ENCODE measurements at regions not wholly inside any gene's neighbourhood (a gene's known extent, or its start where the extent isn't known, plus 50 kb on each side); places are given as distances from the start of the nearest gene placed in this dataset.
A peak's percentile ranks its signal among the peaks of the same experiment; 100 is the strongest.

DNA sequence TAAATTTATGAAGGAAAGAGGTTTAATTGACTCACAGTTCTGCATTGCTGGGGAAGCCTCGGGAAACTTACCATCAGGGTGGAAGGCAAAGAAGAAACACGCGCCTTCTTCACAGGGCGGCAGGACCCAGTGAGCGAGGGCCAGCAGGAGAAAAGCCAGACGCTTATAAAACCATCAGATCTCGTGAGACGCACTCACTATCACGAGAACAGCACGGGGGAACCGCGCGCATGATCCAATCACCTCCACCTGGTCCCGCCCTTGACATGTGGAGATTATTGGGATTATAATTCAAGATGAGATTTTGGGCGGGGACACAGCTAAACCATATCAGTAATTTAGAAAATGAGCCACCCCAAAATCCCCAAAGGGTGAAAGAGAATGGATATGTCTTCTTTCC lies 187.1 kb downstream of the RAP2A start:
- TF ChIP-seq, protein P1, sequence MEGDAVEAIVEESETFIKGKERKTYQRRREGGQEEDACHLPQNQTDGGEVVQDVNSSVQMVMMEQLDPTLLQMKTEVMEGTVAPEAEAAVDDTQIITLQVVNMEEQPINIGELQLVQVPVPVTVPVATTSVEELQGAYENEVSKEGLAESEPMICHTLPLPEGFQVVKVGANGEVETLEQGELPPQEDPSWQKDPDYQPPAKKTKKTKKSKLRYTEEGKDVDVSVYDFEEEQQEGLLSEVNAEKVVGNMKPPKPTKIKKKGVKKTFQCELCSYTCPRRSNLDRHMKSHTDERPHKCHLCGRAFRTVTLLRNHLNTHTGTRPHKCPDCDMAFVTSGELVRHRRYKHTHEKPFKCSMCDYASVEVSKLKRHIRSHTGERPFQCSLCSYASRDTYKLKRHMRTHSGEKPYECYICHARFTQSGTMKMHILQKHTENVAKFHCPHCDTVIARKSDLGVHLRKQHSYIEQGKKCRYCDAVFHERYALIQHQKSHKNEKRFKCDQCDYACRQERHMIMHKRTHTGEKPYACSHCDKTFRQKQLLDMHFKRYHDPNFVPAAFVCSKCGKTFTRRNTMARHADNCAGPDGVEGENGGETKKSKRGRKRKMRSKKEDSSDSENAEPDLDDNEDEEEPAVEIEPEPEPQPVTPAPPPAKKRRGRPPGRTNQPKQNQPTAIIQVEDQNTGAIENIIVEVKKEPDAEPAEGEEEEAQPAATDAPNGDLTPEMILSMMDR (IDR thresholded peaks at IDR 0.05; ENCODE audit: insufficient read depth, low read depth, low read length, missing control alignments), result no peak
- H3K4me3 ChIP-seq (ENCODE audit: low read length), result no peak overlapping the region
- no peak for DNase-seq (ENCODE audit: low read depth)

DNA sequence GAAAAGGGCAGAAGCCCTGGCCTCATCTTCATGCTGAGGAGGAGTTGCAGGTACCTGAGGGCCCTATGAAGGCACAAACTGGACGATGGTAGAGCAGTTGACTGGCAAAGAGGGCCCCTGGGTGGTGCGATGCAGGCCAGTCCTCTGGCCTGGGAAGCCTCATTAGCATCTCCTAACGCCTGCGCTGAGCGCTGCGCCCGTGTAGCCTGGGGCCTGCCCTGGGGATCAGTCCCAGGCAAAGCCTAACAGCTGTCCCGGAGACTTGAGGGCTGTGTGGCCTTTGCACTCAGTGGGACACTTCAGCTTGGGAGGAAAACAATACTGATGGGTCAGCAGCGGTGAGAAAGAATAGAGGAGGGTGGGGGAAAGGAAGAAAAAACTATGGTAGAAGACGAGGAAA lies 187.7 kb downstream of the RAP2A start:
- H3K4me3 ChIP-seq (ENCODE audit: low read length), result no peak overlapping the region
- DNase-seq (ENCODE audit: low read depth), result no peak
- TF ChIP-seq, protein P1 (IDR thresholded peaks at IDR 0.05; ENCODE audit: insufficient read depth, low read depth, low read length, missing control alignments), result no peak

DNA sequence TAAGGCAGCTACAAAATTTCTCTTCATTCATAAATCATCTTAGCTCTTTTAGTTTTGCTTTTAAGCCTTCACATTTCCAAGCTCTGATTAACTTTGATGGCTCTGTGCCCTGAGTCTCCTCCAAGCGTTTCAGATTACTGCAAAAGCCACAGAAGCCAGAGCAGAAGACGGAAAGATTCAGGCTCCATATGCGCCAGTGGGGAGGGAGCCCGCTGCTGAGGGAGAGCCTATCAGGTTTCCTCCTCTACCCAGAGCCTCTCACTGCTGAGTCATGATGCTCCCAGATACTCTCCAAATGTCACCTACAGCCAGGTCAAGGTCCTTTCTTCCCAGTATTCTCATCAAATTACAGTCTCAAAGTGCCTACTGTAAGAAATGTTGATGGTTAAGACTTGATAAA lies 193.6 kb downstream of the RAP2A start:
- TF ChIP-seq, protein P1 (IDR thresholded peaks at IDR 0.05; ENCODE audit: insufficient read depth, low read depth, low read length, missing control alignments), result no peak
- H3K4me3 ChIP-seq (ENCODE audit: low read length), result no peak overlapping the region
- DNase-seq (ENCODE audit: low read depth), result peak; percentile 51

DNA sequence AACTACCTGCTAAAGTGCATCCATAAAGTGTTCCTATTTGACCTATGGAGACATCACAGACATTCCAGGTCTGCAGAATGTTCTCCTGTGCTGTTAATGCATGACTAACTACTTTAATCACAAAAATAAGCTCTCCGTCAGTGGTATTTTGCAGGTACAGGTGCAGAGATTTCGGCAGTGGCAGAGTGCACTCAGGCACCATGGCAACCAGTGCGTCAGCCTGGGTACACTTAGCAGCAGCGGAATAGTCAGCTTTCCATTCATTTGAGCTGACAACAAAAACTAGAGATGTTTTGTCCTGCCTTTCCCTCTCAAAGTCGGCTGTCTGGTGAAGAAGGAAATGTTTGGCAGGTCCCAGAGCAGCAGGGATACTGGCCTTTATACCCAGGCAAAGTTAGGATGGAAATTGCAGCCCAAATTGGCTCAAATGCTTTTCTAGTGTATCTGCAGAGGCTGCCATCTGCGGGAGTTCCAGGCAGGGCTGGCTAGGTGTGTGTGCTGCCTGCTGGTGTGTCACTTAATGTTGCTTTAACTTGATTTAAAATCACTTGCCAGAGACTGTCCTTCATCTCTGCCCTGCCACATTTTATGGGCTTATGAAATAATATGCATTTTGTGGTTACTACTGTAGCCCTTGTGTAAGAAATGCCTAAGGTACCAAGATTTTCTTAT lies 195.8 kb downstream of the RAP2A start:
- TF ChIP-seq, protein P1 (IDR thresholded peaks at IDR 0.05; ENCODE audit: insufficient read depth, low read depth, low read length, missing control alignments), result no peak
- H3K4me3 ChIP-seq (ENCODE audit: low read length), result no peak overlapping the region
- DNase-seq (ENCODE audit: low read depth), result no peak

DNA sequence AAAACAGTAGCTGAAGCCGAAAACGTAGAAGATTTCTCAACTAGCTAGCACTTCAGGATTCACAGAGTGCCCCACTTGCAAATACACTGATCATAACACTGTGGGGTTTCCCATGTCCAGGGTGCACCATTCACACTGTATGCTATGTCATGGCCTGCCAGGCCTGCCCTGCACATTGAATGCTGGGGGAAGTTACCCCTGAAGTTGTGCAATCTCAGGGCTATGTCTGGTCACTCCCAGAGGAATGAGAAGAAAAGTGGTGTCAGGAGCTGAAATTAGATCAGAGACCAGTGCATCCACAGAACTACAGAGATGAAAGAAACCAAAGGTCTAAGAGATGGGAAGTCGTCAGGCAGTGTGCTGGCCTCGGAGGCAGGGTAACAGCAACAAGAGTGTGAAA lies 196.8 kb downstream of the RAP2A start:
- no peak for DNase-seq (ENCODE audit: low read depth)
- TF ChIP-seq, protein P1 (IDR thresholded peaks at IDR 0.05; ENCODE audit: insufficient read depth, low read depth, low read length, missing control alignments), result no peak
- no peak overlapping the region for H3K4me3 ChIP-seq (ENCODE audit: low read length)

DNA sequence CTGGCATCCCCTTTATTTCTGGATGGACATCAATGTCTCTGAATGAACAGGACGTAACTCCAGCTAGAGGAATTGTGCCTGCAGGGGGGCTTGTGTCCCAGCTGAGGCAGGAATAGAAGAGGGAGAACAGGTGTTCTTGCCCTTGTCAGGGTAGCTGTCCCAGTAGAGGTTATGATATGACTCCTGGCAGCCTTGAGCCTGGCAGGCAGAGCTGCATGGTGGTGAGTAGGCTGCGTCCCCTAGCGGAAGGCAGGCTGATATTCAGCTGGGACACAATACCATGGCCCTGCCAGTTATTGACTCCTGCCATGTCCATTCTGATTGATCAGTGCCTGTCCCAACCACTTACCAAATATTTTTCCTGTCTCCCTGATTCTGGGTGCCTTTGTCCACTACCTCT lies 197.2 kb downstream of the RAP2A start:
- no peak overlapping the region for H3K4me3 ChIP-seq (ENCODE audit: low read length)
- DNase-seq (ENCODE audit: low read depth), result no peak
- TF ChIP-seq, protein P1 (IDR thresholded peaks at IDR 0.05; ENCODE audit: insufficient read depth, low read depth, low read length, missing control alignments), result no peak

DNA sequence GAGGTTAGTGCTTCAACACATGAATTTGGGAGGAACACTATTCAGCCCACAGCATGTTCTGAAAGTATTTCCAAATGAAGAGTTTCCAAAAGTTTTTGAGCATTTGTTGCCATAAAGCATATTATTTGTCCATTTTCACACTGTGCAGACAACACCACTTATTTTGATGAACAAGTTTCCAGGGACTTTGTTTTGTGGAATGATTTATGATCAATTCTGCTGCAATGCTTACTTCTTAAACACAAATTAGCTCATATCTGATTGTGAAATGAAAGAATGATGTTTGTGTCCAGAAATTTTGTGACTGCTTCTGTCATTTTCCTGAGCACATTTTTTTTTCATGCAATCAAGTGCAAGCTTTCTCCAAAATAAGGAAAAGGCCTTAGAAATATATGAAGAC lies 205.3 kb downstream of the RAP2A start:
- TF ChIP-seq, protein P1 (IDR thresholded peaks at IDR 0.05; ENCODE audit: insufficient read depth, low read depth, low read length, missing control alignments), result no peak
- H3K4me3 ChIP-seq (ENCODE audit: low read length), result no peak overlapping the region
- DNase-seq (ENCODE audit: low read depth), result no peak

Measured in epithelial cell of esophagus (primary cell).